ENCODE measurements at regions not wholly inside any gene's neighbourhood (a gene's known extent, or its start where the extent isn't known, plus 50 kb on each side); places are given as distances from the start of the nearest gene placed in this dataset.
"Not testable (repeated sequence)": the region's sequence is repeated elsewhere in the genome, so short reads cannot be mapped to it uniquely, and the experiment has no call there.

DNA sequence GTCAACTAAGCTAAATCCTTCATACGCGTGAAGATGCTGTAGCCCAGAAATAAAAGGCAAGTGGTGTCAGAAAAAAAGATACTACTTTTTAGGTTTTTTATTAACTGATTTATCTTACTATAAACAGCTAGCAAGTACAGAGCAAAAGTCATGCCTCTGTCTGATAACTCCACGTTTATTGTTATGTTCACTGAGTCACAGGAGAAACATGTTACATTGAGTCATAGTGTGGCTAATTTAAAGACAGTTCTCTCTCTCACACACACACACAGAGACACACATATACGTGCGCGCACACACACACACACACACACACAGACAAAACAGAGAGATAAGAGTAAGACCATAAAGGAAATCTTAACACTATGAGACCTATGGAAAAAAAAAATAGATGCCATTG is 770.0 kb upstream of the CDH10 start:
- peaks cover 57% of the 10 kb centered on the region for H3K9me3 ChIP-seq
- H3K4me1 ChIP-seq (ENCODE audit: low read depth), result no peaks in the 10 kb centered on the region
- TF ChIP-seq, protein P1, sequence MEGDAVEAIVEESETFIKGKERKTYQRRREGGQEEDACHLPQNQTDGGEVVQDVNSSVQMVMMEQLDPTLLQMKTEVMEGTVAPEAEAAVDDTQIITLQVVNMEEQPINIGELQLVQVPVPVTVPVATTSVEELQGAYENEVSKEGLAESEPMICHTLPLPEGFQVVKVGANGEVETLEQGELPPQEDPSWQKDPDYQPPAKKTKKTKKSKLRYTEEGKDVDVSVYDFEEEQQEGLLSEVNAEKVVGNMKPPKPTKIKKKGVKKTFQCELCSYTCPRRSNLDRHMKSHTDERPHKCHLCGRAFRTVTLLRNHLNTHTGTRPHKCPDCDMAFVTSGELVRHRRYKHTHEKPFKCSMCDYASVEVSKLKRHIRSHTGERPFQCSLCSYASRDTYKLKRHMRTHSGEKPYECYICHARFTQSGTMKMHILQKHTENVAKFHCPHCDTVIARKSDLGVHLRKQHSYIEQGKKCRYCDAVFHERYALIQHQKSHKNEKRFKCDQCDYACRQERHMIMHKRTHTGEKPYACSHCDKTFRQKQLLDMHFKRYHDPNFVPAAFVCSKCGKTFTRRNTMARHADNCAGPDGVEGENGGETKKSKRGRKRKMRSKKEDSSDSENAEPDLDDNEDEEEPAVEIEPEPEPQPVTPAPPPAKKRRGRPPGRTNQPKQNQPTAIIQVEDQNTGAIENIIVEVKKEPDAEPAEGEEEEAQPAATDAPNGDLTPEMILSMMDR (IDR thresholded peaks at IDR 0.05), result no peak
- DNase-seq (no peak), ATAC-seq (no peak)
- no peaks in the 10 kb centered on the region for H3K36me3 ChIP-seq (ENCODE audit: low read depth)
- H3K4me3 ChIP-seq, result no peak overlapping the region
- intact Hi-C loops (cut with DNase I, micrococcal nuclease), result no loop called here

GRCh38 chr5:25412116-25412661 is 767.4 kb upstream of the CDH10 start:
- Histone ChIP-seq H3K36me3 (ENCODE audit: low read depth) (no peaks in the 10 kb centered on the region), H3K4me3 (no peak overlapping the region), H3K4me1 (ENCODE audit: low read depth) (no peaks in the 10 kb centered on the region), H3K9me3 (peaks cover 62% of the 10 kb centered on the region)
- TF ChIP-seq, protein P1 (IDR thresholded peaks at IDR 0.05), result no peak
- intact Hi-C loops (cut with DNase I, micrococcal nuclease), result no loop called here
- ATAC-seq (no peak), DNase-seq (no peak)

DNA sequence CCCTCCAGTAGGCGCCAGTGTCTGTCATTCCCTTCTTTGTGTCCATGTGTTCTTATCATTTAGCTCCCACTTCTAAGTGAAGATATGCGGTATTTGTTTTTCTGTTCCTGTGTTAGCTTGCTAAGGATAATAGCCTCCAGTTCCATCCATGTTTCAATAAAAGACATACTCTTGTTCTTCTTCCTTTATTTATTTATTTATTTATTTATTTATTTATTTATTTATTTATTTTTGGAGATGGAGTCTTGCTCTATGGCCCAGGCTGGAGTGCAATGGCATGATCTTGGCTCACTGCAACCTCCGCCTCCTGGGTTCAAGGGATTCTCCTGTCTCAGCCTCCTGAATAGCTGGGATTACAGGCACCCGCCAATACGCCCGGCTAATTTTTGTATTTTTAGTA is 762.6 kb upstream of the CDH10 start:
- H3K4me3 ChIP-seq; DNase-seq; H3K4me1 ChIP-seq (ENCODE audit: low read depth); H3K36me3 ChIP-seq (ENCODE audit: low read depth); intact Hi-C loops (cut with DNase I, micrococcal nuclease); ATAC-seq: not testable (repeated sequence)
- peaks cover 70% of the 10 kb centered on the region for H3K9me3 ChIP-seq

GRCh38 chr5:25405850-25406249 is 761.1 kb upstream of the CDH10 start:
- H3K9me3 ChIP-seq, result peaks cover 70% of the 10 kb centered on the region
- no peak overlapping the region for H3K4me3 ChIP-seq
- H3K36me3 ChIP-seq (ENCODE audit: low read depth), result no peaks in the 10 kb centered on the region
- no peaks in the 10 kb centered on the region for H3K4me1 ChIP-seq (ENCODE audit: low read depth)
- no peak for DNase-seq
- TF ChIP-seq, protein P1 (IDR thresholded peaks at IDR 0.05), result no peak
- ATAC-seq, result no peak
- intact Hi-C loops (cut with DNase I, micrococcal nuclease), result no loop called here

DNA sequence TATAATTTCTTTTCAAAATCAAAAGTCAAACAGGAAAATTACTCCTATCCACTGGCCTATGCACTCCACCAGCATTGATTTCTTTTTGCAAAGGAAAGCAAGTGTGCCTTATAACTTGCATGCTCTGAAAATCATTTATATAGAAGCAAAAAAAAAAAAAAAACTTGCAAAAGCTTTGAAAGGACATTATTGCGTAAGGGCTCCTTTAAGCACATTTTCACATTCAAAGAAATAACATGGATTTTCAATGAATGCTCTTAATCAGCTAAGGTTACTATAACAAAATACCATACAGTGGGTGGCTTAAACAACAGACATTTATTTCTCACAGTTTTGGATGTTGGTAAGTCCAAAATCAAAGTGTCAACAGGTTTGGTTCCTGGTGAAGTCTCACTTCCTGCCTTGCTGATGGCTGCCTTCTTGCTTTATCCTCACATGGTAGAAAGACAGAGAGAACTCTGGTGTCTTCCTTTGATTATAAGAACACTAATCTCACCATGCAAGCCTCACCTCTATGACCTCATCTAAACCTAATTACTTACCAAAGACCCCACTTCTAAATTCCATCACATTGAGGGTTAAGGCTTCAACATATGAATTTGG is 755.2 kb upstream of the CDH10 start:
- intact Hi-C loops (cut with DNase I, micrococcal nuclease), result no loop called here
- Histone ChIP-seq H3K36me3 (ENCODE audit: low read depth) (no peaks in the 10 kb centered on the region), H3K4me1 (ENCODE audit: low read depth) (no peaks in the 10 kb centered on the region), H3K4me3 (no peak overlapping the region), H3K9me3 (peaks cover 56% of the 10 kb centered on the region)
- no peak for DNase-seq
- ATAC-seq, result no peak
- TF ChIP-seq, protein P1 (IDR thresholded peaks at IDR 0.05), result no peak

DNA sequence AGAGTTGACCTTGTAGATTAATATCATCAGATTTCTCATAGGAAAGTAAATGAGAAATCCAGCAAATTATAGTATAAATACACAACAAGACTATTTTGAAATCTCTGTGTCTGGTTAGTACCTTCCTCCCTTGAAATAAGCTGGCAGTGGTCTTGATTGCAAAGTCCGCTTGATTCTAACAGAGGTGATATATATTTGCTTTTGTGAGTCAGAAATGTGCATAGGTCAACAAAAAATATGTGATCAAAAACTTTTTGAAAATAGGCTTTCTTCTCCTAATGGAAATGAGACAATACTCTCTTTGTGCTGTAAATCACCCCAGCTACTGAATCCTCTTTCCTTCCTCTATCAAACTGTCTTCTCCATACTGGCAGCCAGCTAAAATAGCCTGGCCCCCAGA is 749.2 kb upstream of the CDH10 start:
- Histone ChIP-seq H3K9me3 (peaks cover 39% of the 10 kb centered on the region), H3K4me1 (ENCODE audit: low read depth) (no peaks in the 10 kb centered on the region), H3K36me3 (ENCODE audit: low read depth) (no peaks in the 10 kb centered on the region), H3K4me3 (no peak overlapping the region)
- TF ChIP-seq, protein P1 (IDR thresholded peaks at IDR 0.05), result no peak
- intact Hi-C loops (cut with DNase I, micrococcal nuclease), result no loop called here
- no peak for ATAC-seq
- DNase-seq, result no peak
